ENCODE measurements at regions not wholly inside any gene's neighbourhood (a gene's known extent, or its start where the extent isn't known, plus 50 kb on each side); places are given as distances from the start of the nearest gene placed in this dataset.
A peak's percentile ranks its signal among the peaks of the same experiment; 100 is the strongest.

DNA sequence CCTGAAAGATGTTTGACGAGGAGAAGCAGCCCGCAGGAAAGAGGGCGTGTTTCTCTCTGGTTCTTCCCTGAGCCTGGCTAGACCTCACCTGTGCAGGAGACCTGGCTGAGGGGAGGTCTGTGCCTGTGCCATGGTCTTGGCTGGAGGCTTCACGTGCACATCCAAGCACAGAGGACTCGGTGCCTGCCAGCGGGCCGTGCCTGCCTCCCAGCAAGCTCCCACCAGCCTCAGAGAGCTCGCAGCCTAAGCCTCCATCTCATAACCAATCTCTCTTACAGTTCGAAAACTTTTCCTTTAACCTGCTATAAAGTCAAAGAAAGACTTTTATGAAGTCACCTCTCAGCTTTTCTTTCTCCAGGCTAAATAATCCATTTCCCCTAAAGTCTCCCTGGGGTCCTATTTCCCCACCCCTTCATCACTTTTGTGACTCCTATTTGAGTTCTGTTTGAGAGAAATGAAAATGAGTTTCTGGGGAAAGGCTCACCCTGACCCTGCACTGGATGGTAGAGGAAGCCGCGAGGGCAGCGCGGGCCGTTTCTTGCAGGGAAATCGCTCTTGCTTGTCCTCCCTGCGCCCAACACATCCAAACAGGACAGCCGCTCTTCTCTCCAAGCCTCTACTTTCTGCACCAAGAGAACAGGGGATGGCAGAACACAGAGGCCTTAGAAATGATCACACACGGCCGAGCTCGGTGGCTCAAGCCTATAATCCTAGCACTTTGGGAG is 521.0 kb downstream of the SOX11 start:
- DNase-seq = no peak

DNA sequence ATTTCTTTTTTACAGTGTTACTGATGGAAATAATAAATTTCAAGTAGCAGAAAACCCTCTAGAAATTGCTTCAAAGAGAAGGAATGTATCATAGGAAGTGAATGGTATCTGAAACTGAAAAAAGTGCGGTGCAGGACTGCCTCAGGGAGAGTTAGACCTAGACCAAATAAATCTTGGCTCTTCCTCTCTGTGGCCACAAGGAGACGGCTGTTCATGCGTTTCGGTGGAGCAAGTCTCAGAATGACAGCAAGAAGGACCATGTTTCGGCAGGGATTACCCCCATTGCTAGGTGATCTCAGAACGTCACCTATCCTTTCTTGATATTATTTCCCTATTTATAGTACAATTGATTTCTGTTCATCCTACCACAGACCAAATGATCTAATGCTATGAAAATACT is 522.3 kb downstream of the SOX11 start:
- no peak for DNase-seq

DNA sequence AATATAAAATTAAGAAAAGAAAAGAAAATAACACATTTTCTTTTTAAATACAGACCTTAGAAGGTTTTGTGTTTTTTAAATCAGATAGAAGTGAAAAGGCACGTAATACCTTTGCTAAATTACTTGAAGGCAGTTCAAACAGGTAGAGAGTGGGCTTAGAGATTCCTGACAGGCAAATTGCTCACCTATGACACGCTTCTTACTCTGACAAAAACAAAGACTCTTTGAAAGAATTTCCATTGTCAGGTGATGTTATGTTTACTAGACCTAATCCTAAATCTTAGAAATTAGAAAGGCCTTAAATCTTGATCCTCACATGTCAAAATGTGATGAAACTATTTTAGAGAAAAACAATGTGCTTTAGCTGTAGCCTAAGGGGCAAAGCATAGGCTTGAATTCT is 522.9 kb downstream of the SOX11 start:
- DNase-seq = no peak

DNA sequence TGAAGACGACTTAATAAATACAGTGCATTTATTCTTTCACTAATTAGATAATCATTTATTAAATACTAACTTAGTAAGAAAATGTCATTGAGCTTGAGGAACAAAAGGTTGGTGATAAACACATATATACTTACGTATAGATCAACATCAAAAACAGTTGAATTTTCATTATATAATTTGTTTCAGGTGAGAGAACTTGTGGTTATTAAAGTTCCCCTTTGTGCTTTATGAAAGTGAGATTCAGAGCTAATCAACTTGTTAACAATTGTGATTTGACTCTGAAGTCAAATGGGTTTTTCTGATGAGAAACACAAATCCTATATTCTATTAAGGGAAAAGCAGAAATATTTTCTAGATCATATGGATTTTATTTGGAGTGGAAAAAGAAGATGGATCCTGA is 524.0 kb downstream of the SOX11 start:
- no peak for DNase-seq

DNA sequence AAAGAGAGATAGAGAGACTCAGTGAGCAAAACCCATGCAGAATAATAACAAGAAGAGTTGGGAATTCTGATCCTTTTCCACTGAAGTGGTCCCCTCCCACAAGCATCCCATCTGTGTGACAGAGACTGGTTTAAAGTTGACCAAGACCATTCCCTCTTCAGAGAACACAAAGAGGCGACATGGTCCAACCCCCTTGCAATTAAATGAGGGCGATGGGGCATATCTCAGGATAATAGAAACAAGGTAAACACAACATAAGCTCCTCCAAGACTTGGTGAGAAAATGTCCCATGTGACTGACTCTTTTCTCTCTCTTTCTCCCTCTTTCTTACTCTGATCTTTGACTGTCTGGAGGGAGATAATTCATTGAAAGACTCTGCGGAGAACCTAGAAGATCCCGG is 526.7 kb downstream of the SOX11 start:
- DNase-seq = no peak

GRCh38 chr2:6219906-6220305 is 527.7 kb downstream of the SOX11 start:
- no peak for DNase-seq

DNA sequence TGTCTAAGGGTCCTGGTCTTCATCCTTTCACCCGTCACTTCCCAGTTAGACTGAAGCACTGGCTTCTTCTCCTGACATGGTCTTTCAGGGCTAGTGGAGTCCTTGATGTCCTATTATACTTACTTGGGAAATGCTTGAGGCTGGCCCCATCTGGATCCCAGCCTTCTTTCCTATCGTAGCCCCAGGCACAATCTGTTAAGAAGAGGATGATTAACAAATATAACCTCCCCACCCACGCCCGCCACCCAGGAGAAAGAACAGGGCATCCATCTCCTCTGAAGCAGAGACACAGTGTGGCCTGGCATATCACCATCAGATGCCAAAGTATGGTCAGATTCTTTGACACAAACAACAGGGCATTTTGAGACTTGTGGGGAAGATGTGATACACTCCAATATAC is 530.1 kb downstream of the SOX11 start:
- DNase-seq = no peak

GRCh38 chr2:6224267-6224666 is 532.1 kb downstream of the SOX11 start:
- DNase-seq = no peak

- DNase-seq = no peak
These were observed 536.1 kb downstream of the SOX11 start for GRCh38 chr2:6228251-6228650.

DNA sequence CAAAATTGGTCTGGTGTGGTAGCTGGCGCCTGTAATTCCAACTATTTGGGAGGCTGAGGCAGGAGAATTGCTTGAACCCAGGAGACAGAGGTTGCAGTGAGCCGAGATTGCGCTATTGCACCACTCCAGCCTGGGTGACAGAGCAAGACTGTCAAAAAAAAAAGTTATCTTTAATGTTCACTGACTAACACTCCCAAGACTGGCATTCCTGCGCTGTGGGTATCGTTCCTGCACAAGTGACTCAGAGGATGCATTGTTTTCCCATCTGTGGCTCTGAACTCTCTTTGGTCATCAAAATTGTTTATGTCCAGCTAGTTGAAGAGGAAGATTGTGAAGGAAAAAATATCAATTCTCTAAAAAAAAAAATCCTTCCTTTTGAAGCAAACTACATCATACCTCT is 539.0 kb downstream of the SOX11 start:
- DNase-seq = no peak

- DNase-seq = no peak
These were observed 541.8 kb downstream of the SOX11 start for GRCh38 chr2:6233993-6234392.

- no peak for DNase-seq
These were observed 542.5 kb downstream of the SOX11 start for GRCh38 chr2:6234702-6235101.

GRCh38 chr2:6236317-6236716 is 544.1 kb downstream of the SOX11 start:
- DNase-seq = no peak

DNA sequence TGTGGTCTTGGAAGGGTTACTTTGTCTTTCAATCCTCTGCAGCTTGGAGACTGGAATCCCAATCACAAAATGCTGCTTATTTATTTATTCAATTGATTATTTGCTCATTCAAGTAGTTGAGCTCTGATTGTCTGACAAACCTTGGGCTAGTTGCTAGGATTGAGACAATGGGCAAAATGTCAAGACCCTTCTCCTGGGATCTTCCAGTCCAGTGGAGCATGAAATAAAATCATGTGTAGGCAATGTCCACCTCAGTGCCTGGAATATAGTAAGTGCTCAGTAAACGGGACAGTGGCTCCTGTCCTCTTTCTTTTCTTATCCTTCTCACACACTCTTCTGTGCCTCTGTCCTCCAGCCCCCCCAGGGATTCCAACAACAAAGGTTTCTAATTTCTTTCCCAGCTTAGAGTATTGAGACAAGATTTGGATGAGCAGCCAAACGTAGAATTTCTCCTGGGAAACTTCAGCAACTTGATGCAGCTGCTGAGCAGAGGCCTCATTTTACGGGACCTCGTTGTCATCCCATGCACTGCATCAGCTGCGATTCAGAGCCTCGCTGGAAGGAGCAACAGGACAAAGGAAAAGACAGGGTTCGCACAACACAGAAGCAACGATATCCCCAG is 545.0 kb downstream of the SOX11 start:
- no peak for DNase-seq

GRCh38 chr2:6249557-6249956 is 557.4 kb downstream of the SOX11 start:
- DNase-seq = no peak

DNA sequence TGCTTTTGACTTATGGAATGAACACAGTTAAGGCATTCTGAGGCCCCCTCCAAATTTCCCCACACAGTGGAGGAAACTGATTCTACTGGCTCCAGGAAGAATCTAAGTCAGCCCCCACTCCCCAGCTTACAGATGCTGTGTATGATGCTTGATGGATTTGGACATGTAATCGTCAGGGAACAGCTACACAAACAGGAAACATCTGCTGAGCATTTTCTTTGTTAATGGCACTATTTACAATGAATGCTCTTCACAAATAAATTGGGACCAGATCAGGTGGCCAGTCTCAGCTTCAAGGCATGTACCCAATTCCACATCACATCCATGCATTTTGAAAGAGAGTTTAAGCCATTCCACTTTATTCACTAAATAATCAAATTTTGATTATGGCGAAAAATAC is 562.3 kb downstream of the SOX11 start:
- peak; percentile 82 for DNase-seq

DNA sequence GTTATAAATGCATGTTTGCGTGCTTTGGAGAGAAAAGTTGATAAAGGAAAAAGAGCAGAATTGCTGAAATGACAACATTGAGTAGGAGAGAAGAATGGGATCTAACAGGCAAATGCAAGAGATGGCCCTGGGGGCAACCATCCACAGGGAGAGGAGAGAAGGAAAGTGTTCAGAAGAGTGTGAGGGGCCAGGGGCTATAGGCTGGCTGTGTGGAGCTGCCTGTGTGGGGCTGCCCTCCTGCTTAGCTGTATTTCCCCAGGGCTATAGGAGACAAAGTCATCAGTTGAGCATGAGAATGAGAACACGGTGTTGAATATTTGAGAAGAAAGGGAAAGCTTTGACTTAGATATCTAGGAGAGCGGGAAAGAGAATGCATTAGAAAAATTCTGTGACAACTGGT is 572.0 kb downstream of the SOX11 start:
- DNase-seq = no peak

GRCh38 chr2:6281524-6281923 is 584.2 kb downstream of the CMPK2 start:
- no peak for DNase-seq

DNA sequence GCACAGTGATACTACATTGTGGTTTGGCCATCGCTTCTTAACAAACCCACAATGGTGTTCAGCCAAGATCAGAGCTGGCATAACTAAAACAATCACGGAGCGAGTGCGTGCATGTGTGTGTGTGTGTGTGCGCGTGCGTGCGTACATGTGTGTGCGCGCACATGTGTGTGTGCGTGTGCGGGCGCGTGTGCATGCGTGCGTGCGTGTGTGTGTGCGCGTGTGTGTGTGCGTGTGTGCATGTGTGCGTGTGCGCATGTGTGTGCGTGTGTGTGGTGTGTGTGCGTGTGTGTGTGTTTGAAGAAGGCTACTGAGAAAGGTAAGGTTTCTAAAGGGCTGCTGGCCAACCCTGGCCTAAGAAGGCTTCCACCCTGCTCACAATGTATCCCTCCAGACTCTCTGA is 582.4 kb downstream of the CMPK2 start:
- DNase-seq = no peak

- no peak for DNase-seq
These were observed 578.3 kb downstream of the CMPK2 start for GRCh38 chr2:6287406-6287805.

DNA sequence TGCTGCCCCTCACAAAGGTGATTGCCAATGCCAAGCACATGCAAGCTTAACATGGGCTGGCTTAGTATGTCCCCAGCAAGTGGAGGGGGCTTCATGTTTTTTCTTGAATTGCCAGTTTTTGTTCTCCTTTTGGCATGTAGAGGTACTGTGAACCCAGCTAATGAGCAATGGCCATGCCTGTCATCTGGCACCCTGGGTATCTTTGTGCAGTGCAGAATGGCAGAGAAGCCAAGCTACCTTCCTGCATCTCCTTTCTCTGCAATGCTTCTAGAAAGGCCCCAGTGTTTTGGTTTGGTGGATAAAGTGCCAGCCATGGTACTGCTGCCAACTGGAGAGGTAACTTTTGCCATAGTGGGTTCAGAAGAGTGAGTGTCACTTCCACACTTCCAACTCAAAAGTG is 576.9 kb downstream of the CMPK2 start:
- no peak for DNase-seq

- DNase-seq = peak; percentile 64
These were observed 575.3 kb downstream of the CMPK2 start for GRCh38 chr2:6290217-6291015.

- no peak for DNase-seq
These were observed 570.9 kb downstream of the CMPK2 start for GRCh38 chr2:6294791-6295190.

DNA sequence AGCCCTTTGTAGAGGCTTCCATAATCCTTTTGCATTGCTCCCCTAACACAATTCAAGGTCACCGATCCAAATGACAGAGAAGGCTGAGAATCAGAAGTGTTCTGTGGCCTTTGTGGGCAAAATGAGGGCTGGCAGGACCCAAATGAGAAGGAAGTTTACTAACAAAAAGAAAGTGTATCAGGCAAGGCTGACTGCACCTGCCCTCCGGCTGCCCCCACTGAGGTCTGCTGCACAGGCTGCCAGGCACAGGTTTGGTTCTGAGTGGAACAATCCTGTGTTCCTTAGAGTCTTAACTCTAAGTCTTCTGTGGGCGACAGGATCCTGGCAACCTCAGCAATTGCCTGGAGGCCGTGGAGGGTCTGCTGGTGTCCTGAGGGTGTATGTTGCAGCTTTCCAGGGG is 568.5 kb downstream of the CMPK2 start:
- no peak for DNase-seq

Measured in NCI-H1436 treated with DMSO at 0.1 percent for 48 hours (cell line).